Endodermal cell (in vitro differentiated cells): ENCODE measurements at regions not wholly inside any gene's neighbourhood (a gene's known extent, or its start where the extent isn't known, plus 50 kb on each side); places are given as distances from the start of the nearest gene placed in this dataset.

ENCODE experiments used
- DNase-seq: peaks from one replicate; pipeline ENCODE4 v3.0.0-alpha.2; 2017
- H3K27ac ChIP-seq: 2 replicates; pipeline ENCODE4 v1.5.1; 2013; ENCODE audit warnings: mild to moderate bottlenecking, low read depth, low read length, moderate library complexity
- H3K27me3 ChIP-seq: 2 replicates; pipeline ENCODE4 v1.6.1; 2013; ENCODE audit warnings: mild to moderate bottlenecking, low read length, moderate library complexity; ENCODE audit not compliant: insufficient read depth, control insufficient read depth, poor library complexity, severe bottlenecking
- H3K36me3 ChIP-seq: 2 replicates; pipeline ENCODE4 v1.7.0; 2013; ENCODE audit warnings: mild to moderate bottlenecking, low read length, moderate library complexity; ENCODE audit not compliant: control insufficient read depth, insufficient read depth
- H3K4me1 ChIP-seq: one replicate; pipeline ENCODE4 v1.7.0; 2013; ENCODE audit warnings: low read length; ENCODE audit not compliant: control insufficient read depth, insufficient read depth
- H3K4me3 ChIP-seq: 2 replicates; pipeline ENCODE4 v1.5.1; 2013; ENCODE audit warnings: mild to moderate bottlenecking, low read length, moderate library complexity
- H3K9ac ChIP-seq: 2 replicates; pipeline ENCODE4 v1.6.1; 2013; ENCODE audit warnings: mild to moderate bottlenecking, low read length, moderate library complexity; ENCODE audit not compliant: poor library complexity, severe bottlenecking; ENCODE audit errors: extremely low read depth
- H3K9me3 ChIP-seq: 2 replicates; pipeline ENCODE4 v1.6.1; 2013; ENCODE audit warnings: mild to moderate bottlenecking, low read length, moderate library complexity; ENCODE audit not compliant: control insufficient read depth
- H3K27ac Mint-ChIP-seq: 2 replicates; pipeline ENCODE4 v1.8.0; 2020; ENCODE audit warnings: mixed read lengths
- H3K27me3 Mint-ChIP-seq: 2 replicates; pipeline ENCODE4 v1.8.0; 2021; ENCODE audit warnings: mild to moderate bottlenecking, mixed read lengths; ENCODE audit not compliant: insufficient read depth
- H3K36me3 Mint-ChIP-seq: 2 replicates; pipeline ENCODE4 v1.8.0; 2020; ENCODE audit warnings: low read depth, mixed read lengths
- H3K4me1 Mint-ChIP-seq: 2 replicates; pipeline ENCODE4 v1.8.0; 2020; ENCODE audit warnings: mixed read lengths
- H3K4me3 Mint-ChIP-seq: 2 replicates; pipeline ENCODE4 v1.8.0; 2020; ENCODE audit warnings: mild to moderate bottlenecking, moderate library complexity, mixed read lengths
- H3K9me3 Mint-ChIP-seq: 2 replicates; pipeline ENCODE4 v1.8.0; 2020; ENCODE audit warnings: mild to moderate bottlenecking, mixed read lengths
- CTCF ChIP-seq: fragments of 200-600 bp; sonication (generic); conservative IDR thresholded peaks from 2 replicates; pipeline ENCODE4 v1.5.0; 2021; ENCODE audit warnings: antibody characterized with exemption, mild to moderate bottlenecking
- WGBS, 2 experiments: methylation state at CpG; one replicate each; pipeline versions ENCODE4 v1.1.5 to v1.1.7; 2013; ENCODE audit warnings: missing lambda C conversion rate in 2 of 2, mixed read lengths in 1 of 2; ENCODE audit not compliant: insufficient coverage in 1 of 2, insufficient read length in 1 of 2; 5-methylcytosine and 5-hydroxymethylcytosine counted together

GRCh38 chr12:24476310-24476709 lies 472.6 kb downstream of the BCAT1 start:
- WGBS, 2 experiments, result 94 to 100% methylated on average over 4 to 6 of the region's 6 CpGs
- no peaks in the 10 kb centered on the region for H3K9me3 Mint-ChIP-seq

GRCh38 chr12:24475337-24475736 lies 473.6 kb downstream of the BCAT1 start:
- H3K27ac ChIP-seq, result no peak overlapping the region
- H3K9me3 ChIP-seq, result no peaks in the 10 kb centered on the region
- no peak overlapping the region for H3K9ac ChIP-seq
- H3K4me1 Mint-ChIP-seq, result peaks cover 28% of the 10 kb centered on the region
- H3K27ac Mint-ChIP-seq, result no peak overlapping the region
- no peaks in the 10 kb centered on the region for H3K4me1 ChIP-seq
- H3K27me3 Mint-ChIP-seq, result no peaks in the 10 kb centered on the region
- no peak for TF ChIP-seq CTCF
- no peak for DNase-seq
- H3K9me3 Mint-ChIP-seq, result no peaks in the 10 kb centered on the region
- no peaks in the 10 kb centered on the region for H3K36me3 ChIP-seq
- H3K27me3 ChIP-seq, result no peaks in the 10 kb centered on the region
- H3K4me3 ChIP-seq, result no peak overlapping the region
- 89 to 94% methylated on average over 2 to 5 of the region's 5 CpGs for WGBS, 2 experiments
- no peaks in the 10 kb centered on the region for H3K36me3 Mint-ChIP-seq
- H3K4me3 Mint-ChIP-seq, result no peak overlapping the region

More at GRCh38 chr12:24476310-24476709, 472.6 kb downstream of the BCAT1 start:
- H3K9ac ChIP-seq, result no peak overlapping the region
- no peaks in the 10 kb centered on the region for H3K36me3 Mint-ChIP-seq
- DNase-seq, result no peak
- H3K4me3 ChIP-seq, result no peak overlapping the region
- H3K36me3 ChIP-seq, result no peaks in the 10 kb centered on the region
- no peak overlapping the region for H3K4me3 Mint-ChIP-seq
- H3K27me3 ChIP-seq, result no peaks in the 10 kb centered on the region
- H3K9me3 ChIP-seq, result no peaks in the 10 kb centered on the region
- H3K27ac Mint-ChIP-seq, result peak overlapping the region; percentile 4
- H3K4me1 Mint-ChIP-seq, result peaks cover 25% of the 10 kb centered on the region
- no peak overlapping the region for H3K27ac ChIP-seq
- TF ChIP-seq CTCF, result no peak
- no peaks in the 10 kb centered on the region for H3K27me3 Mint-ChIP-seq
- H3K4me1 ChIP-seq, result no peaks in the 10 kb centered on the region

GRCh38 chr12:24473097-24473496 lies 475.8 kb downstream of the BCAT1 start:
- Mint-ChIP-seq H3K27me3 (no peaks in the 10 kb centered on the region), H3K27ac (peak overlapping the region; percentile 19), H3K36me3 (peaks cover 6% of the 10 kb centered on the region), H3K4me3 (no peak overlapping the region), H3K9me3 (peaks cover 9% of the 10 kb centered on the region), H3K4me1 (peaks cover 28% of the 10 kb centered on the region)
- no peaks in the 10 kb centered on the region for H3K4me1 ChIP-seq
- no peak overlapping the region for H3K27ac ChIP-seq
- no peaks in the 10 kb centered on the region for H3K27me3 ChIP-seq
- no peak overlapping the region for H3K9ac ChIP-seq
- TF ChIP-seq CTCF, result no peak
- 95 to 100% methylated on average over 2 to 4 of the region's 4 CpGs for WGBS, 2 experiments
- H3K36me3 ChIP-seq, result no peaks in the 10 kb centered on the region
- H3K4me3 ChIP-seq, result no peak overlapping the region
- H3K9me3 ChIP-seq, result peaks cover 4% of the 10 kb centered on the region
- no peak for DNase-seq
